Neural progenitor cell (in vitro differentiated cells): ENCODE measurements at regions not wholly inside any gene's neighbourhood (a gene's known extent, or its start where the extent isn't known, plus 50 kb on each side); places are given as distances from the start of the nearest gene placed in this dataset.
A peak's percentile ranks its signal among the peaks of the same experiment; 100 is the strongest.

Experiments used
- DNase-seq: peaks from one replicate; pipeline ENCODE4 v3.0.0-alpha.2; 2016; ENCODE audit warnings: low spot score
- H2AFZ ChIP-seq: fragments of 200-600 bp; sonication (generic); replicated peaks from 2 replicates; pipeline ENCODE4 v1.6.1; 2016; ENCODE audit warnings: antibody characterized with exemption
- H3F3A ChIP-seq: fragments of 200-600 bp; sonication (generic); 2 replicates; pipeline ENCODE4 v1.6.1; 2016; ENCODE audit warnings: antibody characterized with exemption, low read depth
- H3K27ac ChIP-seq: fragments of 200-600 bp; sonication (generic); 2 replicates; pipeline ENCODE4 v1.5.1; 2016; ENCODE audit warnings: mild to moderate bottlenecking
- H3K27me3 ChIP-seq: fragments of 200-600 bp; sonication (generic); 2 replicates; pipeline ENCODE4 v1.6.1; 2016; ENCODE audit warnings: mild to moderate bottlenecking, moderate library complexity
- H3K36me3 ChIP-seq: fragments of 200-600 bp; sonication (generic); 2 replicates; pipeline ENCODE4 v1.5.1; 2016
- H3K4me1 ChIP-seq: fragments of 200-600 bp; sonication (generic); 2 replicates; pipeline ENCODE4 v1.6.1; 2016; ENCODE audit warnings: mixed run types
- H3K4me2 ChIP-seq: fragments of 200-600 bp; sonication (generic); 2 replicates; pipeline ENCODE4 v1.6.1; 2016
- H3K4me3 ChIP-seq: fragments of 200-600 bp; sonication (generic); 2 replicates; pipeline ENCODE4 v1.5.1; 2016
- H3K79me2 ChIP-seq: fragments of 200-600 bp; sonication (generic); 2 replicates; pipeline ENCODE4 v1.6.1; 2016; ENCODE audit warnings: low read depth
- H3K9ac ChIP-seq: fragments of 200-600 bp; sonication (generic); 2 replicates; pipeline ENCODE4 v1.6.1; 2016
- H3K9me3 ChIP-seq: fragments of 200-600 bp; sonication (generic); 2 replicates; pipeline ENCODE4 v1.5.1; 2016; ENCODE audit warnings: low read depth
- H4K20me1 ChIP-seq: fragments of 200-600 bp; sonication (generic); 2 replicates; pipeline ENCODE4 v1.6.1; 2016; ENCODE audit warnings: low read depth
- H3K27ac Mint-ChIP-seq: 3 replicates; pipeline ENCODE4 v1.8.0; 2021; ENCODE audit warnings: mixed read lengths
- H3K27me3 Mint-ChIP-seq: 2 replicates; pipeline ENCODE4 v1.8.0; 2022; ENCODE audit warnings: low read depth, mild to moderate bottlenecking, inconsistent platforms, moderate library complexity, mixed read lengths; ENCODE audit not compliant: insufficient read depth
- H3K36me3 Mint-ChIP-seq: 3 replicates; pipeline ENCODE4 v1.8.0; 2021; ENCODE audit warnings: mixed read lengths
- H3K4me1 Mint-ChIP-seq: 3 replicates; pipeline ENCODE4 v1.8.0; 2021; ENCODE audit warnings: mixed read lengths
- H3K4me3 Mint-ChIP-seq: 3 replicates; pipeline ENCODE4 v1.8.0; 2021; ENCODE audit warnings: mild to moderate bottlenecking, moderate library complexity, mixed read lengths
- H3K9me3 Mint-ChIP-seq: 3 replicates; pipeline ENCODE4 v1.8.0; 2020; ENCODE audit warnings: mixed read lengths
- CTCF ChIP-seq: fragments of 200-600 bp; sonication (generic); IDR thresholded peaks from 2 replicates; pipeline ENCODE4 v1.5.1; 2017; ENCODE audit warnings: antibody characterized with exemption, mild to moderate bottlenecking
- EZH2 ChIP-seq: fragments of 200-600 bp; sonication (generic); IDR thresholded peaks from 2 replicates; pipeline ENCODE4 v1.6.1; 2017; ENCODE audit warnings: antibody characterized with exemption, mild to moderate bottlenecking, moderate library complexity
- EZH2phosphoT487 ChIP-seq: fragments of 200-600 bp; sonication (generic); IDR thresholded peaks from 2 replicates; pipeline ENCODE4 v1.6.1; 2017; ENCODE audit warnings: antibody characterized with exemption

- TF ChIP-seq CTCF = no peak
- no peak for TF ChIP-seq EZH2
- no peak for TF ChIP-seq EZH2phosphoT487
- H3K9me3 ChIP-seq = no peaks in the 10 kb centered on the region
- Mint-ChIP-seq H3K9me3 (no peaks in the 10 kb centered on the region), H3K27me3 (no peaks in the 10 kb centered on the region), H3K4me1 (no peaks in the 10 kb centered on the region), H3K27ac (no peak overlapping the region), H3K36me3 (no peaks in the 10 kb centered on the region), H3K4me3 (no peak overlapping the region)
- no peaks in the 10 kb centered on the region for H3K36me3 ChIP-seq
- H3K27me3 ChIP-seq = no peaks in the 10 kb centered on the region
- no peaks in the 10 kb centered on the region for H4K20me1 ChIP-seq
- H3K4me3 ChIP-seq = no peak overlapping the region
- H3K4me2 ChIP-seq = no peak overlapping the region
- no peak for DNase-seq
- no peaks in the 10 kb centered on the region for H3F3A ChIP-seq
- H3K79me2 ChIP-seq = no peaks in the 10 kb centered on the region
- H3K9ac ChIP-seq = no peak overlapping the region
- no peak overlapping the region for H3K27ac ChIP-seq
- H3K4me1 ChIP-seq = no peaks in the 10 kb centered on the region
- H2AFZ ChIP-seq = no peak overlapping the region
Observed at GRCh38 chr6:76587271-76587670, 514.8 kb upstream of the IMPG1 start.

GRCh38 chr6:76584121-76584520, 511.7 kb upstream of the IMPG1 start:
- no peak overlapping the region for H3K4me2 ChIP-seq
- Mint-ChIP-seq H3K27me3 (no peaks in the 10 kb centered on the region), H3K9me3 (no peaks in the 10 kb centered on the region), H3K27ac (no peak overlapping the region), H3K4me1 (no peaks in the 10 kb centered on the region), H3K4me3 (no peak overlapping the region), H3K36me3 (no peaks in the 10 kb centered on the region)
- no peaks in the 10 kb centered on the region for H3K27me3 ChIP-seq
- H2AFZ ChIP-seq = no peak overlapping the region
- DNase-seq = no peak
- H3K4me1 ChIP-seq = no peaks in the 10 kb centered on the region
- H3K4me3 ChIP-seq = no peak overlapping the region
- H3K27ac ChIP-seq = no peak overlapping the region
- no peaks in the 10 kb centered on the region for H4K20me1 ChIP-seq
- H3K36me3 ChIP-seq = no peaks in the 10 kb centered on the region
- H3F3A ChIP-seq = no peaks in the 10 kb centered on the region
- no peaks in the 10 kb centered on the region for H3K9me3 ChIP-seq
- H3K9ac ChIP-seq = no peak overlapping the region
- TF ChIP-seq CTCF (no peak), EZH2 (no peak), EZH2phosphoT487 (no peak)
- H3K79me2 ChIP-seq = no peaks in the 10 kb centered on the region

GRCh38 chr6:76578746-76579145, 506.3 kb upstream of the IMPG1 start:
- H3K4me3 Mint-ChIP-seq = no peak overlapping the region
- Histone ChIP-seq H3K9ac (no peak overlapping the region), H2AFZ (peak overlapping the region; percentile 31), H3K9me3 (no peaks in the 10 kb centered on the region), H3K4me3 (no peak overlapping the region), H3F3A (no peaks in the 10 kb centered on the region), H3K4me2 (no peak overlapping the region), H3K27ac (no peak overlapping the region), H3K79me2 (no peaks in the 10 kb centered on the region), H4K20me1 (no peaks in the 10 kb centered on the region), H3K36me3 (no peaks in the 10 kb centered on the region), H3K4me1 (peaks cover 10% of the 10 kb centered on the region), H3K27me3 (no peaks in the 10 kb centered on the region)
- H3K9me3 Mint-ChIP-seq = no peaks in the 10 kb centered on the region
- no peak overlapping the region for H3K27ac Mint-ChIP-seq
- no peaks in the 10 kb centered on the region for H3K27me3 Mint-ChIP-seq
- H3K36me3 Mint-ChIP-seq = no peaks in the 10 kb centered on the region
- DNase-seq = no peak
- TF ChIP-seq EZH2phosphoT487 (no peak), CTCF (no peak), EZH2 (no peak)
- H3K4me1 Mint-ChIP-seq = peaks cover 3% of the 10 kb centered on the region

- H4K20me1 ChIP-seq = no peaks in the 10 kb centered on the region
- Mint-ChIP-seq H3K27me3 (peaks cover 3% of the 10 kb centered on the region), H3K9me3 (no peaks in the 10 kb centered on the region), H3K4me3 (no peak overlapping the region), H3K4me1 (peaks cover 3% of the 10 kb centered on the region), H3K27ac (no peak overlapping the region), H3K36me3 (no peaks in the 10 kb centered on the region)
- no peaks in the 10 kb centered on the region for H3K27me3 ChIP-seq
- peak overlapping the region; percentile 22 for H3K4me2 ChIP-seq
- H3K79me2 ChIP-seq = no peaks in the 10 kb centered on the region
- H3K9me3 ChIP-seq = no peaks in the 10 kb centered on the region
- no peak overlapping the region for H3K27ac ChIP-seq
- H3K9ac ChIP-seq = no peak overlapping the region
- peak; percentile 8 for DNase-seq
- no peak overlapping the region for H3K4me3 ChIP-seq
- TF ChIP-seq EZH2 (no peak), EZH2phosphoT487 (no peak), CTCF (no peak)
- H3F3A ChIP-seq = no peaks in the 10 kb centered on the region
- H2AFZ ChIP-seq = peak overlapping the region; percentile 95
- peaks cover 10% of the 10 kb centered on the region for H3K4me1 ChIP-seq
- no peaks in the 10 kb centered on the region for H3K36me3 ChIP-seq
Observed at GRCh38 chr6:76574746-76575145, 502.3 kb upstream of the IMPG1 start.
